GM12878 (cell line): ENCODE measurements at regions not wholly inside any gene's neighbourhood (a gene's known extent, or its start where the extent isn't known, plus 50 kb on each side); places are given as distances from the start of the nearest gene placed in this dataset.

Experiments used
- ATAC-seq: fragments of 200-7000 bp; cut with Tn5 transposase; 3 replicates; pipeline ENCODE4 v1.9.1; 2020; ENCODE audit warnings: mild to moderate bottlenecking, moderate library complexity
- BruUV-seq: library from RNA; stranded (reverse); fragments of 400-500 nt; replicated peaks from 2 replicates; lab custom pipeline; 2021; lab: Mats Ljungman, UMichigan
- CTCF ChIA-PET: fragments of 300-600 bp; sonication (Branson Sonifier 250); formaldehyde crosslinking; extraction: SDS; loops from one replicate; lab custom pipeline; 2021; ENCODE audit warnings: inconsistent platforms; lab: Yijun Ruan, JAX
- POLR2A ChIA-PET: fragments of 350-600 bp; formaldehyde crosslinking; extraction: SDS; loops from one replicate; lab custom pipeline; 2021; ENCODE audit warnings: inconsistent platforms; lab: Charles Lee
- RAD21 ChIA-PET: fragments of 300-600 bp; sonication (Branson Sonifier 250); formaldehyde crosslinking; loops from one replicate; lab custom pipeline; 2023; ENCODE audit warnings: antibody characterized with exemption; ENCODE audit not compliant: unreplicated experiment; lab: Charles Lee
- SMC1A ChIA-PET: fragments of 300-600 bp; sonication (Branson Sonifier 250); formaldehyde crosslinking; loops from one replicate; lab custom pipeline; 2023; ENCODE audit not compliant: unreplicated experiment, uncharacterized antibody; lab: Charles Lee
- DNase-seq: peaks from one replicate; pipeline ENCODE4 v3.0.0-alpha.2; 2011; ENCODE audit warnings: low read depth, low spot score
- FAIRE-seq: peaks from 3 replicates; lab custom pipeline; 2011; peaks lifted over from hg19 to GRCh38; lab: Jason Lieb, UNC
- H2AFZ ChIP-seq: 2 replicates; pipeline ENCODE4 v1.6.0; 2011; ENCODE audit warnings: low read depth, low read length, control low read depth; ENCODE audit not compliant: control insufficient read depth
- H3K27ac ChIP-seq: 2 replicates; pipeline ENCODE4 v1.5.1; 2011; ENCODE audit warnings: control low read depth; ENCODE audit not compliant: control insufficient read depth, insufficient read depth
- H3K27me3 ChIP-seq, 2 experiments: replicated peaks in 1 of 2; 2 replicates each; pipeline versions ENCODE4 v1.6.0 to v1.6.1; 2011; ENCODE audit warnings: low read length in 1 of 2; ENCODE audit not compliant: control insufficient read depth in 2 of 2, insufficient read depth in 2 of 2
- H3K36me3 ChIP-seq, 2 experiments: 2 replicates each; pipeline ENCODE4 v1.5.1; 2011; ENCODE audit warnings: low read length in 1 of 2; ENCODE audit not compliant: control insufficient read depth in 2 of 2, insufficient read depth in 2 of 2
- H3K4me1 ChIP-seq: 2 replicates; pipeline ENCODE4 v1.6.1; 2011; ENCODE audit warnings: mild to moderate bottlenecking, low read length, moderate library complexity, mixed read lengths; ENCODE audit not compliant: control insufficient read depth, insufficient read depth
- H3K4me2 ChIP-seq: 2 replicates; pipeline ENCODE4 v1.6.0; 2011; ENCODE audit warnings: control low read depth; ENCODE audit not compliant: control insufficient read depth, insufficient read depth
- H3K4me3 ChIP-seq: fragments of 200-600 bp; sonication (generic); 2 replicates; pipeline ENCODE4 v1.5.1; 2016
- H3K79me2 ChIP-seq: 2 replicates; pipeline ENCODE4 v1.6.0; 2011; ENCODE audit warnings: low read length; ENCODE audit not compliant: control insufficient read depth, insufficient read depth
- H3K9ac ChIP-seq: 2 replicates; pipeline ENCODE4 v1.8.0; 2011; ENCODE audit warnings: low read length, control low read depth, mixed read lengths; ENCODE audit not compliant: control insufficient read depth, insufficient read depth
- H3K9me3 ChIP-seq: replicated peaks from 3 replicates; pipeline ENCODE4 v1.5.1; 2011; ENCODE audit warnings: mild to moderate bottlenecking, low read length; ENCODE audit not compliant: control insufficient read depth, insufficient read depth
- H4K20me1 ChIP-seq: 2 replicates; pipeline ENCODE4 v1.6.0; 2011; ENCODE audit not compliant: control insufficient read depth, insufficient read depth
- CHD4 ChIP-seq: fragments of 200-600 bp; sonication (generic); IDR thresholded peaks from 2 replicates; pipeline ENCODE4 v1.6.1; 2016; ENCODE audit warnings: mild to moderate bottlenecking
- CREM ChIP-seq: IDR thresholded peaks from 2 replicates; pipeline ENCODE4 v1.6.1; 2014; ENCODE audit warnings: antibody characterized with exemption, low read depth
- DPF2 ChIP-seq: fragments of 450-650 bp; IDR thresholded peaks from 2 replicates; pipeline ENCODE4 v1.6.1; 2017; ENCODE audit warnings: mild to moderate bottlenecking
- FOXK2 ChIP-seq: fragments of 450-650 bp; IDR thresholded peaks from 2 replicates; pipeline ENCODE4 v1.6.1; 2017; ENCODE audit warnings: mild to moderate bottlenecking, moderate library complexity
- GABPA ChIP-seq: IDR thresholded peaks from 2 replicates; pipeline ENCODE4 v1.6.1; 2014; ENCODE audit warnings: antibody characterized with exemption, low read depth, mild to moderate bottlenecking, inconsistent platforms
- MTA3 ChIP-seq: IDR thresholded peaks from 2 replicates; pipeline ENCODE4 v1.6.1; 2012; ENCODE audit warnings: low read length, inconsistent platforms, borderline replicate concordance
- NFXL1 ChIP-seq: fragments of 450-650 bp; IDR thresholded peaks from 2 replicates; pipeline ENCODE4 v1.6.1; 2017; ENCODE audit warnings: antibody characterized with exemption, mild to moderate bottlenecking, borderline replicate concordance
- POLR2AphosphoS5 ChIP-seq: IDR thresholded peaks from 2 replicates; pipeline ENCODE4 v1.6.1; 2011; ENCODE audit warnings: mild to moderate bottlenecking, low read length, inconsistent platforms
- POU2F2 ChIP-seq: IDR thresholded peaks from 3 replicates; pipeline ENCODE4 v1.6.1; 2011; ENCODE audit warnings: low read depth, mild to moderate bottlenecking, low read length, borderline replicate concordance
- RAD21 ChIP-seq: IDR thresholded peaks from 2 replicates; pipeline ENCODE4 v1.6.1; 2011; ENCODE audit warnings: mild to moderate bottlenecking, low read depth, low read length, moderate library complexity; ENCODE audit not compliant: insufficient read depth
- RBBP5 ChIP-seq: fragments of 200-600 bp; sonication (generic); conservative IDR thresholded peaks from 2 replicates; pipeline ENCODE4 v1.6.1; 2016
- SIX5 ChIP-seq: IDR thresholded peaks from 2 replicates; pipeline ENCODE4 v1.6.1; 2011; ENCODE audit warnings: mild to moderate bottlenecking, low read depth, low read length, moderate library complexity; ENCODE audit not compliant: severe bottlenecking
- SMAD5 ChIP-seq: IDR thresholded peaks from 2 replicates; pipeline ENCODE4 v1.6.1; 2016; ENCODE audit warnings: antibody characterized with exemption, low read depth
- STAT3 ChIP-seq: IDR thresholded peaks from 2 replicates; pipeline ENCODE4 v1.6.1; 2011; ENCODE audit warnings: low read depth, low read length, improper control_type of control experiment
- TCF12 ChIP-seq: IDR thresholded peaks from 2 replicates; pipeline ENCODE4 v1.6.1; 2011; ENCODE audit warnings: low read depth, mild to moderate bottlenecking, low read length
- ZNF217 ChIP-seq: fragments of 450-650 bp; IDR thresholded peaks from 2 replicates; pipeline ENCODE4 v1.6.1; 2017; ENCODE audit warnings: antibody characterized with exemption, mild to moderate bottlenecking
- ZSCAN29 ChIP-seq: fragments of 450-650 bp; IDR thresholded peaks from 2 replicates; pipeline ENCODE4 v1.6.1; 2017; ENCODE audit warnings: mild to moderate bottlenecking, moderate library complexity
- WGBS: methylation state at CpG from one replicate; pipeline ENCODE4 v1.1.6; 2016; ENCODE audit warnings: low lambda C conversion rate; ENCODE audit not compliant: insufficient replicate concordance, insufficient coverage; ENCODE audit errors: missing lambda C conversion rate; 5-methylcytosine and 5-hydroxymethylcytosine counted together
- in situ Hi-C: fragments of 300-500 bp; cut with MboI; formaldehyde crosslinking; loops from 9 replicates; pipeline ENCODE4 v1.14.3; 2018; ENCODE audit warnings: mixed read lengths
- intact Hi-C: fragments of 100-400 bp; cut with micrococcal nuclease; formaldehyde crosslinking; loops from one replicate; pipeline ENCODE4 v1.14.2; 2022; ENCODE audit not compliant: unreplicated experiment
- TF ChIP-seq, protein P1 (sequence below): fragments of 450-650 bp; IDR thresholded peaks from 2 replicates; pipeline ENCODE4 v1.6.1; 2017; ENCODE audit warnings: mild to moderate bottlenecking, moderate library complexity
- TF ChIP-seq, protein P2 (sequence below): IDR thresholded peaks from 2 replicates; pipeline ENCODE4 v1.6.1; 2012; ENCODE audit warnings: low read depth, low read length, improper control_type of control experiment
- TF ChIP-seq, protein P3 (sequence below): fragments of 450-650 bp; IDR thresholded peaks from 2 replicates; pipeline ENCODE4 v1.6.1; 2016; ENCODE audit warnings: mild to moderate bottlenecking

DNA sequence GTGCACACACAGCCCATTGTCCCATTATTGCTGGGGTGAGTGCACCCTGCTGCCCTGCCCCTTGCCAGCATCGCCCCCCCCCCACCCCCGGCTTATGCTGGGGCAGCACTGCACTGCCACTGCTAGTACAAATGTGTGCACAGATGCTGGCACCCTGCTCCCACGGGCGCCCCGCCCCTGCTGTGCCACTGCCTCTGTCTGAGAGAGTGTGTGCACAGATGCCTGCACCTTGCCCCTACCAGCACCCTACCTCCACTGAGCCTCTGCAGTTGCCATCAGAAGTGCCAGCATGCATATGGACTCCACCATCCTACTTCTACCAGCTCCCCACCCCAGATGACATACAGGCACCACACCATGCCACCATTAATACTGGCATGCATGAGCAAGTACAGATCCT lies 454.6 kb upstream of the KHDRBS2 start:
- BruUV-seq, result no TSS peak
- H3K4me3 ChIP-seq, result no peak overlapping the region
- no peaks in the 10 kb centered on the region for H3K36me3 ChIP-seq
- ChIA-PET SMC1A (interaction anchor here (0.9 to 2.3 kb wide), 3 partner anchors 14 to 532 kb away, joined by 3 to 9 read pairs (median 8); no protein-coding TSS in a partner anchor), POLR2A (no interaction called here), RAD21 (no interaction called here), CTCF (interaction anchor here (0.8 to 3.7 kb wide), 6 partner anchors 12 to 531 kb away, joined by 3 to 25 read pairs (median 8); no protein-coding TSS in a partner anchor)
- H3K27me3 ChIP-seq, result no peaks in the 10 kb centered on the region
- in situ Hi-C loops (no loop called here), intact Hi-C loops (loop anchor here (5.0 kb wide), 1 partner anchor 532 kb away; no protein-coding TSS in a partner anchor)
- no peaks in the 10 kb centered on the region for H3K79me2 ChIP-seq
- DNase-seq, result no peak
- no peaks in the 10 kb centered on the region for H3K4me1 ChIP-seq
- TF ChIP-seq, protein P1, sequence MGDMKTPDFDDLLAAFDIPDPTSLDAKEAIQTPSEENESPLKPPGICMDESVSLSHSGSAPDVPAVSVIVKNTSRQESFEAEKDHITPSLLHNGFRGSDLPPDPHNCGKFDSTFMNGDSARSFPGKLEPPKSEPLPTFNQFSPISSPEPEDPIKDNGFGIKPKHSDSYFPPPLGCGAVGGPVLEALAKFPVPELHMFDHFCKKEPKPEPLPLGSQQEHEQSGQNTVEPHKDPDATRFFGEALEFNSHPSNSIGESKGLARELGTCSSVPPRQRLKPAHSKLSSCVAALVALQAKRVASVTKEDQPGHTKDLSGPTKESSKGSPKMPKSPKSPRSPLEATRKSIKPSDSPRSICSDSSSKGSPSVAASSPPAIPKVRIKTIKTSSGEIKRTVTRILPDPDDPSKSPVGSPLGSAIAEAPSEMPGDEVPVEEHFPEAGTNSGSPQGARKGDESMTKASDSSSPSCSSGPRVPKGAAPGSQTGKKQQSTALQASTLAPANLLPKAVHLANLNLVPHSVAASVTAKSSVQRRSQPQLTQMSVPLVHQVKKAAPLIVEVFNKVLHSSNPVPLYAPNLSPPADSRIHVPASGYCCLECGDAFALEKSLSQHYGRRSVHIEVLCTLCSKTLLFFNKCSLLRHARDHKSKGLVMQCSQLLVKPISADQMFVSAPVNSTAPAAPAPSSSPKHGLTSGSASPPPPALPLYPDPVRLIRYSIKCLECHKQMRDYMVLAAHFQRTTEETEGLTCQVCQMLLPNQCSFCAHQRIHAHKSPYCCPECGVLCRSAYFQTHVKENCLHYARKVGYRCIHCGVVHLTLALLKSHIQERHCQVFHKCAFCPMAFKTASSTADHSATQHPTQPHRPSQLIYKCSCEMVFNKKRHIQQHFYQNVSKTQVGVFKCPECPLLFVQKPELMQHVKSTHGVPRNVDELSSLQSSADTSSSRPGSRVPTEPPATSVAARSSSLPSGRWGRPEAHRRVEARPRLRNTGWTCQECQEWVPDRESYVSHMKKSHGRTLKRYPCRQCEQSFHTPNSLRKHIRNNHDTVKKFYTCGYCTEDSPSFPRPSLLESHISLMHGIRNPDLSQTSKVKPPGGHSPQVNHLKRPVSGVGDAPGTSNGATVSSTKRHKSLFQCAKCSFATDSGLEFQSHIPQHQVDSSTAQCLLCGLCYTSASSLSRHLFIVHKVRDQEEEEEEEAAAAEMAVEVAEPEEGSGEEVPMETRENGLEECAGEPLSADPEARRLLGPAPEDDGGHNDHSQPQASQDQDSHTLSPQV, result no peak
- no peak for TF ChIP-seq GABPA
- no peak for TF ChIP-seq SMAD5
- no peak for TF ChIP-seq FOXK2
- no peak for TF ChIP-seq POU2F2
- no peak for TF ChIP-seq RBBP5
- no peak for TF ChIP-seq MTA3
- TF ChIP-seq ZSCAN29, result no peak
- no peak for TF ChIP-seq RAD21
- no peak for TF ChIP-seq SIX5
- TF ChIP-seq CREM, result no peak
- TF ChIP-seq TCF12, result no peak
- no peak for TF ChIP-seq STAT3
- TF ChIP-seq NFXL1, result no peak
- TF ChIP-seq, protein P2, sequence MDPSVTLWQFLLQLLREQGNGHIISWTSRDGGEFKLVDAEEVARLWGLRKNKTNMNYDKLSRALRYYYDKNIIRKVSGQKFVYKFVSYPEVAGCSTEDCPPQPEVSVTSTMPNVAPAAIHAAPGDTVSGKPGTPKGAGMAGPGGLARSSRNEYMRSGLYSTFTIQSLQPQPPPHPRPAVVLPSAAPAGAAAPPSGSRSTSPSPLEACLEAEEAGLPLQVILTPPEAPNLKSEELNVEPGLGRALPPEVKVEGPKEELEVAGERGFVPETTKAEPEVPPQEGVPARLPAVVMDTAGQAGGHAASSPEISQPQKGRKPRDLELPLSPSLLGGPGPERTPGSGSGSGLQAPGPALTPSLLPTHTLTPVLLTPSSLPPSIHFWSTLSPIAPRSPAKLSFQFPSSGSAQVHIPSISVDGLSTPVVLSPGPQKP, result no peak
- TF ChIP-seq, protein P3, sequence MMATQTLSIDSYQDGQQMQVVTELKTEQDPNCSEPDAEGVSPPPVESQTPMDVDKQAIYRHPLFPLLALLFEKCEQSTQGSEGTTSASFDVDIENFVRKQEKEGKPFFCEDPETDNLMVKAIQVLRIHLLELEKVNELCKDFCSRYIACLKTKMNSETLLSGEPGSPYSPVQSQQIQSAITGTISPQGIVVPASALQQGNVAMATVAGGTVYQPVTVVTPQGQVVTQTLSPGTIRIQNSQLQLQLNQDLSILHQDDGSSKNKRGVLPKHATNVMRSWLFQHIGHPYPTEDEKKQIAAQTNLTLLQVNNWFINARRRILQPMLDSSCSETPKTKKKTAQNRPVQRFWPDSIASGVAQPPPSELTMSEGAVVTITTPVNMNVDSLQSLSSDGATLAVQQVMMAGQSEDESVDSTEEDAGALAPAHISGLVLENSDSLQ, result no peak
- no peak for TF ChIP-seq CHD4
- TF ChIP-seq POLR2AphosphoS5, result no peak
- no peak for TF ChIP-seq ZNF217
- no peak for TF ChIP-seq DPF2
- no peaks in the 10 kb centered on the region for H3K9me3 ChIP-seq
- WGBS, result 2% methylated on average over 5 of the region's 5 CpGs
- no peaks in the 10 kb centered on the region for H4K20me1 ChIP-seq
- H3K27ac ChIP-seq, result no peak overlapping the region
- no peak overlapping the region for H3K9ac ChIP-seq
- no peak for FAIRE-seq
- H3K4me2 ChIP-seq, result no peak overlapping the region
- no peak for ATAC-seq
- no peak overlapping the region for H2AFZ ChIP-seq
